H9 (cell line): ENCODE measurements at regions not wholly inside any gene's neighbourhood (a gene's known extent, or its start where the extent isn't known, plus 50 kb on each side); places are given as distances from the start of the nearest gene placed in this dataset.
"Not testable (repeated sequence)": the region's sequence is repeated elsewhere in the genome, so short reads cannot be mapped to it uniquely, and the experiment has no call there.

Source experiments
- DNase-seq: peaks from one replicate; pipeline ENCODE4 v3.0.0-alpha.2; 2017
- H2AFZ ChIP-seq: one replicate; pipeline ENCODE4 v1.6.1; 2013; ENCODE audit warnings: mild to moderate bottlenecking, low read length, control low read depth, moderate library complexity
- H2AK5ac ChIP-seq: 2 replicates; pipeline ENCODE4 v1.6.1; 2013; ENCODE audit warnings: low read length, control low read depth, mixed read lengths; ENCODE audit not compliant: insufficient read length
- H2BK120ac ChIP-seq: one replicate; pipeline ENCODE4 v1.6.1; 2013; ENCODE audit warnings: low read depth, mild to moderate bottlenecking, low read length, control low read depth, inconsistent platforms; ENCODE audit not compliant: poor library complexity, severe bottlenecking
- H2BK12ac ChIP-seq: 2 replicates; pipeline ENCODE4 v1.6.1; 2013; ENCODE audit warnings: low read length, control low read depth, mixed read lengths, low read depth; ENCODE audit not compliant: insufficient read length
- H2BK15ac ChIP-seq: 2 replicates; pipeline ENCODE4 v1.6.1; 2013; ENCODE audit warnings: low read depth, low read length, control low read depth
- H2BK20ac ChIP-seq: one replicate; pipeline ENCODE4 v1.6.1; 2013; ENCODE audit warnings: low read depth, mild to moderate bottlenecking, low read length, control low read depth, inconsistent platforms; ENCODE audit not compliant: poor library complexity, severe bottlenecking
- H2BK5ac ChIP-seq: 2 replicates; pipeline ENCODE4 v1.6.1; 2013; ENCODE audit warnings: low read length, control low read depth, mixed read lengths; ENCODE audit not compliant: insufficient read length
- H3K14ac ChIP-seq: 2 replicates; pipeline ENCODE4 v1.6.1; 2013; ENCODE audit warnings: low read length, control low read depth; ENCODE audit not compliant: insufficient read depth
- H3K18ac ChIP-seq: 2 replicates; pipeline ENCODE4 v1.6.1; 2013; ENCODE audit warnings: low read depth, mild to moderate bottlenecking, mixed read lengths, low read length, control low read depth; ENCODE audit not compliant: insufficient read length
- H3K23ac ChIP-seq: 2 replicates; pipeline ENCODE4 v1.6.1; 2013; ENCODE audit warnings: low read length, control low read depth, mixed read lengths, low read depth; ENCODE audit not compliant: insufficient read length
- H3K23me2 ChIP-seq: 2 replicates; pipeline ENCODE4 v1.6.1; 2013; ENCODE audit warnings: low read depth, mild to moderate bottlenecking, mixed read lengths, low read length, control low read depth; ENCODE audit not compliant: insufficient read length, poor library complexity, severe bottlenecking
- H3K27ac ChIP-seq: 2 replicates; pipeline ENCODE4 v1.5.1; 2013; ENCODE audit warnings: low read length, control low read depth, mixed read lengths, low read depth; ENCODE audit not compliant: insufficient read length
- H3K27me3 ChIP-seq: 2 replicates; pipeline ENCODE4 v1.6.1; 2013; ENCODE audit warnings: low read length, control low read depth, inconsistent platforms; ENCODE audit not compliant: insufficient read depth
- H3K4ac ChIP-seq: 2 replicates; pipeline ENCODE4 v1.6.1; 2013; ENCODE audit warnings: low read depth, mild to moderate bottlenecking, control low read depth, inconsistent platforms, low read length, moderate library complexity
- H3K4me1 ChIP-seq: 2 replicates; pipeline ENCODE4 v1.6.1; 2013; ENCODE audit warnings: low read length, control low read depth, inconsistent platforms; ENCODE audit not compliant: insufficient read depth
- H3K4me2 ChIP-seq: 2 replicates; pipeline ENCODE4 v1.6.1; 2013; ENCODE audit warnings: low read length, control low read depth, mixed read lengths; ENCODE audit not compliant: insufficient read length, insufficient read depth
- H3K56ac ChIP-seq: 2 replicates; pipeline ENCODE4 v1.6.1; 2013; ENCODE audit warnings: low read depth, mild to moderate bottlenecking, mixed read lengths, low read length, control low read depth; ENCODE audit not compliant: insufficient read length
- H3K79me1 ChIP-seq: 2 replicates; pipeline ENCODE4 v1.6.1; 2013; ENCODE audit warnings: low read depth, mild to moderate bottlenecking, moderate library complexity, low read length, control low read depth, inconsistent platforms; ENCODE audit not compliant: insufficient read depth, poor library complexity, severe bottlenecking
- H3K79me2 ChIP-seq: 2 replicates; pipeline ENCODE4 v1.6.1; 2013; ENCODE audit warnings: low read length, control low read depth, inconsistent platforms; ENCODE audit not compliant: insufficient read depth
- H3K9ac ChIP-seq: 2 replicates; pipeline ENCODE4 v1.6.1; 2013; ENCODE audit warnings: low read length, control low read depth, mixed read lengths; ENCODE audit not compliant: insufficient read length; ENCODE audit errors: extremely low read depth
- H3K9me3 ChIP-seq: one replicate; pipeline ENCODE4 v1.6.1; 2013; ENCODE audit warnings: low read depth, low read length, inconsistent platforms; ENCODE audit not compliant: control insufficient read depth
- H3T11ph ChIP-seq: one replicate; pipeline ENCODE4 v1.6.1; 2013; ENCODE audit warnings: mild to moderate bottlenecking, low read length, control low read depth, inconsistent platforms
- H4K20me1 ChIP-seq: one replicate; pipeline ENCODE4 v1.6.1; 2013; ENCODE audit not compliant: control insufficient read depth, insufficient read length, insufficient read depth
- H4K5ac ChIP-seq: 2 replicates; pipeline ENCODE4 v1.6.1; 2013; ENCODE audit warnings: low read depth, mild to moderate bottlenecking, mixed read lengths, low read length, control low read depth; ENCODE audit not compliant: insufficient read length
- H4K8ac ChIP-seq: replicated peaks from 2 replicates; pipeline ENCODE4 v1.6.1; 2013; ENCODE audit warnings: low read length, control low read depth, mixed read lengths, low read depth; ENCODE audit not compliant: insufficient read length
- H4K91ac ChIP-seq: 2 replicates; pipeline ENCODE4 v1.6.1; 2013; ENCODE audit warnings: low read depth, mild to moderate bottlenecking, moderate library complexity, mixed read lengths, low read length, control low read depth; ENCODE audit not compliant: insufficient read length
- H3K27ac Mint-ChIP-seq, 3 experiments: 2 replicates in 2 of 3; 3 replicates in 1 of 3; pipeline ENCODE4 v1.8.0; 2020 to 2021; ENCODE audit warnings: mixed read lengths in 3 of 3, mild to moderate bottlenecking in 1 of 3, moderate library complexity in 1 of 3
- H3K27me3 Mint-ChIP-seq: 2 replicates; pipeline ENCODE4 v1.8.0; 2021; ENCODE audit warnings: low read depth, mild to moderate bottlenecking, moderate library complexity, mixed read lengths
- H3K36me3 Mint-ChIP-seq, 3 experiments: 2 replicates in 2 of 3; 3 replicates in 1 of 3; pipeline ENCODE4 v1.8.0; 2020 to 2021; ENCODE audit warnings: low read depth in 3 of 3, mixed read lengths in 3 of 3; ENCODE audit not compliant: insufficient read depth in 1 of 3
- H3K4me1 Mint-ChIP-seq, 2 experiments: 2 replicates each; pipeline ENCODE4 v1.8.0; 2020; ENCODE audit warnings: mixed read lengths in 2 of 2
- H3K4me3 Mint-ChIP-seq, 2 experiments: 2 replicates in 1 of 2; 3 replicates in 1 of 2; pipeline ENCODE4 v1.8.0; 2020 to 2021; ENCODE audit warnings: mild to moderate bottlenecking in 2 of 2, mixed read lengths in 2 of 2, moderate library complexity in 1 of 2
- H3K9me3 Mint-ChIP-seq, 2 experiments: 2 replicates in 1 of 2; 3 replicates in 1 of 2; pipeline ENCODE4 v1.8.0; 2020; ENCODE audit warnings: mild to moderate bottlenecking in 2 of 2, mixed read lengths in 2 of 2, moderate library complexity in 1 of 2
- WGBS: extraction: QIAGEN DNeasy Blood & Tissue Kit; methylation state at CpG from one replicate; pipeline ENCODE4 v1.1.7; 2013; ENCODE audit warnings: missing lambda C conversion rate, low lambda C conversion rate, mixed read lengths; ENCODE audit not compliant: insufficient read length; ENCODE audit errors: extremely low coverage; 5-methylcytosine and 5-hydroxymethylcytosine counted together
- TF ChIP-seq, protein P1 (sequence below): fragments of 200-600 bp; sonication (generic); conservative IDR thresholded peaks from 3 replicates; pipeline ENCODE4 v1.8.0; 2021; ENCODE audit warnings: antibody characterized with exemption, mild to moderate bottlenecking

DNA sequence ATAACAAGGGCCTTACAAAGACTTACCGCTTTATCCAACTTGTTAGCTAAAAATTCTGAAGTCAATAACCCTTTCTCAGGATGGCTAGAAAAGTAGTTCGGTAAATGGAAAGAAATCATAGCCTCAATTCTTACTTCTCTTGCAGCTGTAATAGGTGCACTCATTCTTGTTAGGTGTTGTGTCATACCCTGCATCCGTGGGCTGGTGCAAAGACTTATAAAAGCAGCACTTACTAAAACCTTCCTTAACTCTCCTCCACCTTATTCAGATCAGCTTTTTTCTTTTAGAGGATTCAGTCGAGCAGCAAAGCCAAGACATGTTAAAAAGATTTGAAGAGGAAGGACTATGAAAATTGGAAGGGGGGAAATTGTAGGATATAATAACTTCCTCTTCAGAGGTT lies 238.2 kb upstream of the DIO3 start:
- no peak for DNase-seq
- H2BK15ac ChIP-seq = no peak overlapping the region
- peaks cover 2 to 9% (median 6%) of the 10 kb centered on the region in 3 experiments; a peak in 6 of 7 replicates for H3K36me3 Mint-ChIP-seq
- H3T11ph ChIP-seq = no peak overlapping the region
- TF ChIP-seq, protein P1, sequence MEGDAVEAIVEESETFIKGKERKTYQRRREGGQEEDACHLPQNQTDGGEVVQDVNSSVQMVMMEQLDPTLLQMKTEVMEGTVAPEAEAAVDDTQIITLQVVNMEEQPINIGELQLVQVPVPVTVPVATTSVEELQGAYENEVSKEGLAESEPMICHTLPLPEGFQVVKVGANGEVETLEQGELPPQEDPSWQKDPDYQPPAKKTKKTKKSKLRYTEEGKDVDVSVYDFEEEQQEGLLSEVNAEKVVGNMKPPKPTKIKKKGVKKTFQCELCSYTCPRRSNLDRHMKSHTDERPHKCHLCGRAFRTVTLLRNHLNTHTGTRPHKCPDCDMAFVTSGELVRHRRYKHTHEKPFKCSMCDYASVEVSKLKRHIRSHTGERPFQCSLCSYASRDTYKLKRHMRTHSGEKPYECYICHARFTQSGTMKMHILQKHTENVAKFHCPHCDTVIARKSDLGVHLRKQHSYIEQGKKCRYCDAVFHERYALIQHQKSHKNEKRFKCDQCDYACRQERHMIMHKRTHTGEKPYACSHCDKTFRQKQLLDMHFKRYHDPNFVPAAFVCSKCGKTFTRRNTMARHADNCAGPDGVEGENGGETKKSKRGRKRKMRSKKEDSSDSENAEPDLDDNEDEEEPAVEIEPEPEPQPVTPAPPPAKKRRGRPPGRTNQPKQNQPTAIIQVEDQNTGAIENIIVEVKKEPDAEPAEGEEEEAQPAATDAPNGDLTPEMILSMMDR = no peak
- no peak overlapping the region for H3K27ac ChIP-seq
- H3K9me3 ChIP-seq = no peaks in the 10 kb centered on the region
- H2BK12ac ChIP-seq = no peak overlapping the region
- H3K27me3 ChIP-seq = no peaks in the 10 kb centered on the region
- H3K9ac ChIP-seq = no peak overlapping the region
- no peaks in the 10 kb centered on the region for H3K4me1 ChIP-seq
- no peak overlapping the region for H2AFZ ChIP-seq
- no CpG with 5 or more reads among the region's 4 CpGs for WGBS
- H2AK5ac ChIP-seq = no peak overlapping the region
- H3K14ac ChIP-seq = no peak overlapping the region
- no peak overlapping the region for H3K4me2 ChIP-seq
- no peak overlapping the region for H3K56ac ChIP-seq
- no peak overlapping the region for H3K4me3 Mint-ChIP-seq
- no peak overlapping the region for H2BK20ac ChIP-seq
- H3K23me2 ChIP-seq = no peaks in the 10 kb centered on the region
- no peak overlapping the region for H3K18ac ChIP-seq
- no peaks in the 10 kb centered on the region for H4K20me1 ChIP-seq
- peaks cover 5% of the 10 kb centered on the region for H3K27me3 Mint-ChIP-seq
- no peak overlapping the region for H2BK120ac ChIP-seq
- H4K91ac ChIP-seq = no peak overlapping the region
- no peak overlapping the region for H4K8ac ChIP-seq
- H3K4me1 Mint-ChIP-seq = no peaks in the 10 kb centered on the region
- no peak overlapping the region for H3K27ac Mint-ChIP-seq
- peaks cover 15 to 18% of the 10 kb centered on the region in 2 experiments for H3K9me3 Mint-ChIP-seq
- no peak overlapping the region for H3K4ac ChIP-seq
- H2BK5ac ChIP-seq = no peak overlapping the region
- no peak overlapping the region for H3K23ac ChIP-seq
- no peak overlapping the region for H4K5ac ChIP-seq
- no peaks in the 10 kb centered on the region for H3K79me2 ChIP-seq
- no peaks in the 10 kb centered on the region for H3K79me1 ChIP-seq

DNA sequence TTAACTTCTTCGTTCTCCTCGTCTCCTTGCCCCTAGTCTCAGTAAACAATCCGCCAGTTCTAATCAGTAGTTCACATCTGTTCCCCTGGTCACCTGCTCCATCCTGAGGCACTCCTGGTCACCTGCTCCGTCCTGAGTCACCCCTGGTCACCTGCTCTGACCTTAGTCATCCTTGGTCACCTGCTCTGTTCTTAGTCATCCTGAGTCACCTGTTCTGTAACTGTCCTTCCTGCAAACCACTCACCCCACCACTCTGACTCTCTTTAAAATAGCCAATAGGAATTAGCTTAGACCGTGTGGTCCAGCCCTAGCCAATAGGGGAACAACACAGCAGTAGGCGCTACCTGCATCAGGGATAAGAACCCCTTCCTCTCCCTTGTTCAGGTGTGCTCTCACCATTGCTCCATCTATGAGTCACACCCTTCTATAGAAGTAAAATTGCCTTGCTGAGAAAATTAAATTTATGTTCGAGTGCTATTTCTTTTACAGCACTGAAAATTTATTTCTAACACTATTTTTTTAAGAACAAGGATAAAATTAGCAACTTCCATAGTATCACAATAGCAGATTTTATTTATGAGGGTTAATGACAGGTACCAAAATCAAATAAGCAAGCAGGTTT lies 237.6 kb upstream of the DIO3 start:
- H3K27ac ChIP-seq, H2AFZ ChIP-seq, H3K4me2 ChIP-seq, H2BK5ac ChIP-seq, H2BK120ac ChIP-seq, H3K9ac ChIP-seq, H3K36me3 Mint-ChIP-seq, H3K18ac ChIP-seq, H4K5ac ChIP-seq, H3K27me3 Mint-ChIP-seq, H4K20me1 ChIP-seq, H3K56ac ChIP-seq, H3K4me1 ChIP-seq, H2AK5ac ChIP-seq, H3K14ac ChIP-seq, H4K91ac ChIP-seq, H4K8ac ChIP-seq, H3T11ph ChIP-seq, H3K4me3 Mint-ChIP-seq, H3K9me3 ChIP-seq, H3K27ac Mint-ChIP-seq, H2BK20ac ChIP-seq, H2BK12ac ChIP-seq, H3K79me1 ChIP-seq, H3K4me1 Mint-ChIP-seq, H3K23me2 ChIP-seq, H3K4ac ChIP-seq, H3K23ac ChIP-seq, DNase-seq, H3K27me3 ChIP-seq, H3K79me2 ChIP-seq, H2BK15ac ChIP-seq: not testable (repeated sequence)
- WGBS = no CpG with 5 or more reads among the region's 7 CpGs
- H3K9me3 Mint-ChIP-seq = peaks cover 15 to 18% of the 10 kb centered on the region in 2 experiments
